ENCODE measurements at regions not wholly inside any gene's neighbourhood (a gene's known extent, or its start where the extent isn't known, plus 50 kb on each side); places are given as distances from the start of the nearest gene placed in this dataset.

- no peak overlapping the region for H2AFZ ChIP-seq (ENCODE audit: low read depth, low read length)
- no peaks in the 10 kb centered on the region for H3K9me3 ChIP-seq (ENCODE audit: low read length)
- no peak overlapping the region for H3K4me2 ChIP-seq (ENCODE audit: low read length)
- H3K9me2 ChIP-seq (ENCODE audit: insufficient read depth, low read length): no peaks in the 10 kb centered on the region
- H3K9ac ChIP-seq (ENCODE audit: low read length): no peak overlapping the region
- H3K27ac ChIP-seq (ENCODE audit: low read length): no peak overlapping the region
- no peaks in the 10 kb centered on the region for H3K27me3 ChIP-seq (ENCODE audit: insufficient read depth, low read depth, low read length)
- no peaks in the 10 kb centered on the region for H4K20me1 ChIP-seq (ENCODE audit: insufficient read depth)
- no peaks in the 10 kb centered on the region for H3F3A ChIP-seq (ENCODE audit: insufficient read depth, low read length, poor library complexity, severe bottlenecking)
- H3K79me2 ChIP-seq (replicated peaks; ENCODE audit: insufficient read depth, low read length): no peaks in the 10 kb centered on the region
- H3K36me3 ChIP-seq (ENCODE audit: insufficient read depth, low read length): no peaks in the 10 kb centered on the region
- no peak overlapping the region for H3K4me3 ChIP-seq (ENCODE audit: low read length)
- TF ChIP-seq REST (IDR thresholded peaks at IDR 0.05; ENCODE audit: borderline replicate concordance): no peak
- no peak for TF ChIP-seq EZH2 (IDR thresholded peaks at IDR 0.05; ENCODE audit: borderline replicate concordance, insufficient read depth, low read length, poor library complexity, severe bottlenecking)
- TF ChIP-seq RAD21 (conservative IDR thresholded peaks at IDR 0.05): no peak
- TF ChIP-seq TAF1 (IDR thresholded peaks at IDR 0.05; ENCODE audit: low read depth): no peak
- TF ChIP-seq MXI1 (conservative IDR thresholded peaks at IDR 0.05; ENCODE audit: poor library complexity, severe bottlenecking): no peak
- TF ChIP-seq EP300 (conservative IDR thresholded peaks at IDR 0.05; ENCODE audit: poor library complexity, severe bottlenecking): no peak
- no peak for TF ChIP-seq POLR2AphosphoS5 (IDR thresholded peaks at IDR 0.05)
- no peak for TF ChIP-seq SMC3 (conservative IDR thresholded peaks at IDR 0.05; ENCODE audit: poor library complexity)
- no peak for TF ChIP-seq CTCF (IDR thresholded peaks at IDR 0.05; ENCODE audit: poor library complexity, severe bottlenecking)
Measured at GRCh38 chr6:139612135-139612465, 237.7 kb upstream of the CITED2 start.

GRCh38 chr6:139611327-139612134 lies 237.1 kb upstream of the CITED2 start:
- Histone ChIP-seq H3K9ac (ENCODE audit: low read length) (no peak overlapping the region), H3K9me2 (ENCODE audit: insufficient read depth, low read length) (no peaks in the 10 kb centered on the region), H3F3A (ENCODE audit: insufficient read depth, low read length, poor library complexity, severe bottlenecking) (no peaks in the 10 kb centered on the region), H3K36me3 (ENCODE audit: insufficient read depth, low read length) (no peaks in the 10 kb centered on the region), H3K9me3 (ENCODE audit: low read length) (no peaks in the 10 kb centered on the region), H4K20me1 (ENCODE audit: insufficient read depth) (no peaks in the 10 kb centered on the region), H3K79me2 (replicated peaks; ENCODE audit: insufficient read depth, low read length) (no peaks in the 10 kb centered on the region), H2AFZ (ENCODE audit: low read depth, low read length) (no peak overlapping the region), H3K4me3 (ENCODE audit: low read length) (no peak overlapping the region), H3K27me3 (ENCODE audit: insufficient read depth, low read depth, low read length) (no peaks in the 10 kb centered on the region), H3K27ac (ENCODE audit: low read length) (no peak overlapping the region), H3K4me2 (ENCODE audit: low read length) (no peak overlapping the region)
- TF ChIP-seq CTCF (IDR thresholded peaks at IDR 0.05; ENCODE audit: poor library complexity, severe bottlenecking): no peak
- no peak for TF ChIP-seq SMC3 (conservative IDR thresholded peaks at IDR 0.05; ENCODE audit: poor library complexity)

Measured in neural cell (in vitro differentiated cells).